ENCODE measurements at regions not wholly inside any gene's neighbourhood (a gene's known extent, or its start where the extent isn't known, plus 50 kb on each side); places are given as distances from the start of the nearest gene placed in this dataset.

- TF ChIP-seq, protein P1, sequence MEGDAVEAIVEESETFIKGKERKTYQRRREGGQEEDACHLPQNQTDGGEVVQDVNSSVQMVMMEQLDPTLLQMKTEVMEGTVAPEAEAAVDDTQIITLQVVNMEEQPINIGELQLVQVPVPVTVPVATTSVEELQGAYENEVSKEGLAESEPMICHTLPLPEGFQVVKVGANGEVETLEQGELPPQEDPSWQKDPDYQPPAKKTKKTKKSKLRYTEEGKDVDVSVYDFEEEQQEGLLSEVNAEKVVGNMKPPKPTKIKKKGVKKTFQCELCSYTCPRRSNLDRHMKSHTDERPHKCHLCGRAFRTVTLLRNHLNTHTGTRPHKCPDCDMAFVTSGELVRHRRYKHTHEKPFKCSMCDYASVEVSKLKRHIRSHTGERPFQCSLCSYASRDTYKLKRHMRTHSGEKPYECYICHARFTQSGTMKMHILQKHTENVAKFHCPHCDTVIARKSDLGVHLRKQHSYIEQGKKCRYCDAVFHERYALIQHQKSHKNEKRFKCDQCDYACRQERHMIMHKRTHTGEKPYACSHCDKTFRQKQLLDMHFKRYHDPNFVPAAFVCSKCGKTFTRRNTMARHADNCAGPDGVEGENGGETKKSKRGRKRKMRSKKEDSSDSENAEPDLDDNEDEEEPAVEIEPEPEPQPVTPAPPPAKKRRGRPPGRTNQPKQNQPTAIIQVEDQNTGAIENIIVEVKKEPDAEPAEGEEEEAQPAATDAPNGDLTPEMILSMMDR (IDR thresholded peaks at IDR 0.05): no peak
- no peak for TF ChIP-seq POLR2AphosphoS5 (IDR thresholded peaks at IDR 0.05)
- no peak for TF ChIP-seq POLR2A (IDR thresholded peaks at IDR 0.05)
Measured at GRCh38 chr1:201749059-201749690, 79.8 kb upstream of the IPO9 start.
